B cell (primary cell): ENCODE measurements at regions not wholly inside any gene's neighbourhood (a gene's known extent, or its start where the extent isn't known, plus 50 kb on each side); places are given as distances from the start of the nearest gene placed in this dataset.

ENCODE experiments used
- ATAC-seq: fragments of 200-7000 bp; cut with Tn5 transposase; one replicate; pipeline ENCODE4 v1.10.0; 2021; ENCODE audit warnings: low read depth, mild to moderate bottlenecking, moderate number of reproducible peaks, moderate library complexity
- CTCF ChIA-PET: fragments of 350-600 bp; sonication (Branson Sonifier 250); formaldehyde crosslinking; loops from one replicate; lab custom pipeline; 2021; ENCODE audit warnings: antibody characterized with exemption, inconsistent platforms; lab: Charles Lee
- POLR2A ChIA-PET: fragments of 350-600 bp; sonication (Branson Sonifier 250); formaldehyde crosslinking; loops from one replicate; lab custom pipeline; 2021; ENCODE audit warnings: antibody characterized with exemption; lab: Charles Lee
- DNase-seq: peaks from one replicate; pipeline ENCODE4 v3.0.0; 2013
- H2AFZ ChIP-seq: 2 replicates; pipeline ENCODE4 v1.6.1; 2012; ENCODE audit warnings: mild to moderate bottlenecking, low read depth, low read length; ENCODE audit not compliant: insufficient read depth, poor library complexity, severe bottlenecking
- H3K27ac ChIP-seq, 2 donors: 1 replicate in 1 of 2; 2 replicates in 1 of 2; pipeline ENCODE4 v1.5.1; 2012 to 2013; ENCODE audit warnings: low read length in 2 of 2, mild to moderate bottlenecking in 2 of 2, moderate library complexity in 1 of 2
- H3K27me3 ChIP-seq, 4 experiments: fragments of 200-600 bp in 1 of 4; sonication (generic) in 1 of 4; replicated peaks in 1 of 4; 1 replicate in 2 of 4; 2 replicates in 2 of 4; pipeline versions ENCODE4 v1.6.1 to v1.7.0; 2013 to 2016; ENCODE audit warnings: low read length in 3 of 4, mild to moderate bottlenecking in 2 of 4, mixed read lengths in 1 of 4, moderate library complexity in 1 of 4; ENCODE audit not compliant: insufficient read depth in 4 of 4, control insufficient read depth in 3 of 4; ENCODE audit errors: control extremely low read depth in 1 of 4
- H3K36me3 ChIP-seq, 2 experiments: replicated peaks in 1 of 2; 1 replicate in 1 of 2; 2 replicates in 1 of 2; pipeline versions ENCODE4 v1.6.1 to v1.7.1; 2013; ENCODE audit warnings: low read length in 1 of 2; ENCODE audit not compliant: insufficient read depth in 2 of 2, control insufficient read depth in 1 of 2; ENCODE audit errors: control extremely low read depth in 1 of 2, extremely low read depth in 1 of 2
- H3K4me1 ChIP-seq, 2 donors: fragments of 200-600 bp in 1 of 2; sonication (generic) in 1 of 2; 1 replicate in 1 of 2; 2 replicates in 1 of 2; pipeline versions ENCODE4 v1.5.1 to v1.6.1; 2013 to 2017; ENCODE audit warnings: low read length in 2 of 2; ENCODE audit not compliant: control insufficient read depth in 2 of 2, insufficient read depth in 2 of 2
- H3K4me2 ChIP-seq: replicated peaks from 2 replicates; pipeline ENCODE3; 2012; ENCODE audit warnings: mild to moderate bottlenecking, low read depth, low read length; ENCODE audit not compliant: poor library complexity, severe bottlenecking
- H3K4me3 ChIP-seq, 5 experiments: fragments of 200-600 bp in 1 of 5; sonication (generic) in 1 of 5; 1 replicate in 3 of 5; 2 replicates in 2 of 5; pipeline versions ENCODE4 v1.5.1 to v1.7.0; 2011 to 2016; ENCODE audit warnings: low read length in 4 of 5, mild to moderate bottlenecking in 4 of 5, low read depth in 2 of 5, control low read depth in 1 of 5, moderate library complexity in 1 of 5; ENCODE audit not compliant: insufficient read depth in 1 of 5; ENCODE audit errors: control extremely low read depth in 1 of 5, extremely low read depth in 1 of 5
- H3K79me2 ChIP-seq: fragments of 200-600 bp; sonication (generic); one replicate; pipeline ENCODE4 v1.6.0; 2016; ENCODE audit warnings: low read length; ENCODE audit not compliant: control insufficient read depth, insufficient read depth
- H3K9ac ChIP-seq: fragments of 200-600 bp; sonication (generic); 2 replicates; pipeline ENCODE4 v1.6.1; 2017; ENCODE audit warnings: mild to moderate bottlenecking, low read length, moderate library complexity
- H3K9me3 ChIP-seq, 3 donors: one replicate each; pipeline versions ENCODE4 v1.6.1 to v1.7.1; 2013; ENCODE audit warnings: low read length in 2 of 3; ENCODE audit not compliant: control insufficient read depth in 2 of 3, insufficient read depth in 1 of 3; ENCODE audit errors: control extremely low read depth in 1 of 3
- H4K20me1 ChIP-seq: 2 replicates; pipeline ENCODE4 v1.6.0; 2012; ENCODE audit warnings: mild to moderate bottlenecking, low read length; ENCODE audit not compliant: insufficient read depth, control insufficient read depth, poor library complexity, severe bottlenecking
- H3K27ac Mint-ChIP-seq: one replicate; pipeline ENCODE4 v1.8.0; 2021; ENCODE audit warnings: mixed read lengths
- H3K27me3 Mint-ChIP-seq: one replicate; pipeline ENCODE4 v1.8.0; 2021; ENCODE audit warnings: mixed read lengths
- H3K4me1 Mint-ChIP-seq: one replicate; pipeline ENCODE4 v1.8.0; 2021; ENCODE audit warnings: mixed read lengths
- H3K4me3 Mint-ChIP-seq: one replicate; pipeline ENCODE4 v1.8.0; 2021; ENCODE audit warnings: mixed read lengths
- H3K9me3 Mint-ChIP-seq: one replicate; pipeline ENCODE4 v1.8.0; 2022; ENCODE audit warnings: mixed read lengths; ENCODE audit not compliant: insufficient read depth
- EZH2 ChIP-seq: IDR thresholded peaks from 2 replicates; pipeline ENCODE4 v1.6.1; 2012; ENCODE audit warnings: borderline replicate concordance, low read depth, mild to moderate bottlenecking, moderate library complexity, low read length; ENCODE audit not compliant: insufficient read depth, poor library complexity, severe bottlenecking
- WGBS: methylation state at CpG from one replicate; pipeline ENCODE4 v1.1.5; 2013; ENCODE audit warnings: missing lambda C conversion rate; ENCODE audit not compliant: insufficient coverage; 5-methylcytosine and 5-hydroxymethylcytosine counted together
- intact Hi-C: fragments of 100-400 bp; cut with micrococcal nuclease; formaldehyde crosslinking; loops from one replicate; pipeline ENCODE4 v1.10.0; 2022
- TF ChIP-seq, protein P1 (sequence below): fragments of 200-600 bp; IDR thresholded peaks from one replicate; pipeline ENCODE4 v1.8.0; 2022; ENCODE audit warnings: antibody characterized with exemption, mild to moderate bottlenecking

DNA sequence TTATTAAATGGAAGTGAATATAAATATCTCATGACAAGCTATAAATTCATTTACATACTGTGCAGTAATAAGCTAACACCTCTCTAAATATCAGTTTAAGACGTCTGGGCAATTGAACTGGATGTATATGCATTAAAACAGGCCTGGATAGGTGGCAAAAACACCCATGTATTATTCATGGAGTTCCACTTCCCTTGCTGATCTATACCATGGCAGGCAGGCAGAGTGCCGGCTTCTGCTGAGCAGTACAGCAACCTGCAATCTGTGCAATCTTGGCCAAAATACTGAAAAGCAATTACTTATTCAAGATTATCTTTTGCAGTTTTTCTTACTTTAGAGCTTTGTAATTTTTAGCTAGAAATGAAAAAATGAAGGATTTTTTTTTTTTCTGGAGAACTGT, 112.1 kb upstream of the PIEZO2 start:
- WGBS: no CpG with 5 or more reads among the region's 2 CpGs
- H3K4me3 Mint-ChIP-seq: no peak overlapping the region
- no peaks in the 10 kb centered on the region for H3K79me2 ChIP-seq
- no peaks in the 10 kb centered on the region for H3K27me3 Mint-ChIP-seq
- no peaks in the 10 kb centered on the region for H4K20me1 ChIP-seq
- ATAC-seq (no peak), DNase-seq (no peak)
- H3K27ac ChIP-seq: no peak overlapping the region
- no peaks in the 10 kb centered on the region for H3K4me1 ChIP-seq
- intact Hi-C loops: no loop called here
- CTCF ChIA-PET: no interaction called here
- H3K9me3 ChIP-seq: peaks cover 0 to 8% (median 7%) of the 10 kb centered on the region in 3 donors
- H3K4me1 Mint-ChIP-seq: no peaks in the 10 kb centered on the region
- no peaks in the 10 kb centered on the region for H3K36me3 ChIP-seq
- no peak overlapping the region for H2AFZ ChIP-seq
- no peak overlapping the region for H3K4me2 ChIP-seq
- POLR2A ChIA-PET: no interaction called here
- H3K4me3 ChIP-seq: no peak overlapping the region
- H3K9ac ChIP-seq: no peak overlapping the region
- no peak for TF ChIP-seq EZH2
- TF ChIP-seq, protein P1, sequence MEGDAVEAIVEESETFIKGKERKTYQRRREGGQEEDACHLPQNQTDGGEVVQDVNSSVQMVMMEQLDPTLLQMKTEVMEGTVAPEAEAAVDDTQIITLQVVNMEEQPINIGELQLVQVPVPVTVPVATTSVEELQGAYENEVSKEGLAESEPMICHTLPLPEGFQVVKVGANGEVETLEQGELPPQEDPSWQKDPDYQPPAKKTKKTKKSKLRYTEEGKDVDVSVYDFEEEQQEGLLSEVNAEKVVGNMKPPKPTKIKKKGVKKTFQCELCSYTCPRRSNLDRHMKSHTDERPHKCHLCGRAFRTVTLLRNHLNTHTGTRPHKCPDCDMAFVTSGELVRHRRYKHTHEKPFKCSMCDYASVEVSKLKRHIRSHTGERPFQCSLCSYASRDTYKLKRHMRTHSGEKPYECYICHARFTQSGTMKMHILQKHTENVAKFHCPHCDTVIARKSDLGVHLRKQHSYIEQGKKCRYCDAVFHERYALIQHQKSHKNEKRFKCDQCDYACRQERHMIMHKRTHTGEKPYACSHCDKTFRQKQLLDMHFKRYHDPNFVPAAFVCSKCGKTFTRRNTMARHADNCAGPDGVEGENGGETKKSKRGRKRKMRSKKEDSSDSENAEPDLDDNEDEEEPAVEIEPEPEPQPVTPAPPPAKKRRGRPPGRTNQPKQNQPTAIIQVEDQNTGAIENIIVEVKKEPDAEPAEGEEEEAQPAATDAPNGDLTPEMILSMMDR: no peak
- H3K27ac Mint-ChIP-seq: no peak overlapping the region
- H3K9me3 Mint-ChIP-seq: peaks cover 3% of the 10 kb centered on the region
- H3K27me3 ChIP-seq: no peaks in the 10 kb centered on the region

DNA sequence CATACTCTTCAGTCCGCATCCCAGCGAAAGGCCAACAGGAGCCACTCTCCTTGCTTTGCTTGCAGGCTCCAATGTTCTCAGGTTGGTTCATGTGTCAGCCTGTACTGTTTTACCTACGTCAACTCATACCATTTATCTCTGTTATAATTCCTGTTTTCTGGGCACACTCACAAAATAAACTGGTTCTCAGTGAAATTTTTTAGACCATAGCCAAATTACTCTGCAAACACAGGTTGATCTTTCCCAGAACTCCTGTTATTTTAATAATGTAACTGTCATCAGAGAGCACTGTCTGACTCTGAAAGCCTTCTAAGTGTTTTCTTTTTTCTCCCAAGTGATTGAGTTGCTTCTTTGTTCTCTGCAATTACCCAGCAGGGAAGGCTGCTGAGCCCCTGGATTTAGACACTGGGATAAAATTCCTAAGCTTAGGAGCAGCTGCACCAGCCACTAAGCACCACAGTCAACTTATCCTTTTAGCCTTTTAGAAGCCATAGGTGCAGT, 111.6 kb upstream of the PIEZO2 start:
- no peak overlapping the region for H3K27ac Mint-ChIP-seq
- H3K9me3 Mint-ChIP-seq: peaks cover 3% of the 10 kb centered on the region
- H3K4me3 ChIP-seq: no peak overlapping the region
- no peaks in the 10 kb centered on the region for H3K27me3 ChIP-seq
- intact Hi-C loops: no loop called here
- H2AFZ ChIP-seq: no peak overlapping the region
- H3K4me1 Mint-ChIP-seq: no peaks in the 10 kb centered on the region
- CTCF ChIA-PET: no interaction called here
- H3K9ac ChIP-seq: no peak overlapping the region
- H4K20me1 ChIP-seq: no peaks in the 10 kb centered on the region
- TF ChIP-seq EZH2: no peak
- TF ChIP-seq, protein P1: no peak
- H3K4me3 Mint-ChIP-seq: no peak overlapping the region
- no peak overlapping the region for H3K27ac ChIP-seq
- DNase-seq: no peak
- no peaks in the 10 kb centered on the region for H3K27me3 Mint-ChIP-seq
- H3K36me3 ChIP-seq: no peaks in the 10 kb centered on the region
- 85% methylated on average over 3 of the region's 3 CpGs for WGBS
- H3K4me1 ChIP-seq: no peaks in the 10 kb centered on the region
- no peak for ATAC-seq
- H3K4me2 ChIP-seq: no peak overlapping the region
- POLR2A ChIA-PET: no interaction called here
- H3K9me3 ChIP-seq: peaks cover 0 to 8% (median 7%) of the 10 kb centered on the region in 3 donors
- no peaks in the 10 kb centered on the region for H3K79me2 ChIP-seq
